NB4 (cell line): ENCODE measurements at regions not wholly inside any gene's neighbourhood (a gene's known extent, or its start where the extent isn't known, plus 50 kb on each side); places are given as distances from the start of the nearest gene placed in this dataset.

ENCODE experiments used
- MYC ChIP-seq: IDR thresholded peaks from 2 replicates; pipeline ENCODE4 v1.6.1; 2011; ENCODE audit warnings: low read depth, low read length
- POLR2A ChIP-seq: IDR thresholded peaks from 2 replicates; pipeline ENCODE4 v1.6.1; 2011; ENCODE audit warnings: mild to moderate bottlenecking; ENCODE audit not compliant: insufficient read length; ENCODE audit errors: extremely low read depth
- TF ChIP-seq, protein P1 (sequence below): IDR thresholded peaks from one replicate; pipeline ENCODE4 v1.5.1; 2012; ENCODE audit warnings: low read depth, low read length
- TF ChIP-seq, protein P2 (sequence below): IDR thresholded peaks from 2 replicates; pipeline ENCODE4 v1.6.1; 2011; ENCODE audit warnings: low read depth, low read length

DNA sequence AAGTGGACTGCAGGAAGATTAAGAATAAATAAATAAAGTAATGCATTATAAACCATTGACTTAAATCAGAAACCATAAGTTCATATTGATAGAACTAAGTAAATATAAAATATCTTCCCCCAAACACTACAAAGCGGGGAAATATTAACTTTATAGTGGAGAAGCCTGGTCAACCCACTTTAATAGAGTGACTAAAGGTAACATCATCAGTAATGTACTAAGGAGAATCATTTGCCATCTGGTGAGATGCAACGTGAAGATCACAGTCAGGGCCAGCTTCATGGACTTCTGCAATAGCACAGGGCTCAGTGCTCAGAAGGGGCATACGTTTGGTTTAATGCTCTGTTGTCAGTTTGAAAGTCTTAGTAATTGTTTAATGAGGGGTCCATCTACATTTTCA, 58.8 kb upstream of the CD83 start:
- TF ChIP-seq, protein P1, sequence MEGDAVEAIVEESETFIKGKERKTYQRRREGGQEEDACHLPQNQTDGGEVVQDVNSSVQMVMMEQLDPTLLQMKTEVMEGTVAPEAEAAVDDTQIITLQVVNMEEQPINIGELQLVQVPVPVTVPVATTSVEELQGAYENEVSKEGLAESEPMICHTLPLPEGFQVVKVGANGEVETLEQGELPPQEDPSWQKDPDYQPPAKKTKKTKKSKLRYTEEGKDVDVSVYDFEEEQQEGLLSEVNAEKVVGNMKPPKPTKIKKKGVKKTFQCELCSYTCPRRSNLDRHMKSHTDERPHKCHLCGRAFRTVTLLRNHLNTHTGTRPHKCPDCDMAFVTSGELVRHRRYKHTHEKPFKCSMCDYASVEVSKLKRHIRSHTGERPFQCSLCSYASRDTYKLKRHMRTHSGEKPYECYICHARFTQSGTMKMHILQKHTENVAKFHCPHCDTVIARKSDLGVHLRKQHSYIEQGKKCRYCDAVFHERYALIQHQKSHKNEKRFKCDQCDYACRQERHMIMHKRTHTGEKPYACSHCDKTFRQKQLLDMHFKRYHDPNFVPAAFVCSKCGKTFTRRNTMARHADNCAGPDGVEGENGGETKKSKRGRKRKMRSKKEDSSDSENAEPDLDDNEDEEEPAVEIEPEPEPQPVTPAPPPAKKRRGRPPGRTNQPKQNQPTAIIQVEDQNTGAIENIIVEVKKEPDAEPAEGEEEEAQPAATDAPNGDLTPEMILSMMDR: no peak
- TF ChIP-seq POLR2A (no peak), MYC (no peak)
- TF ChIP-seq, protein P2, sequence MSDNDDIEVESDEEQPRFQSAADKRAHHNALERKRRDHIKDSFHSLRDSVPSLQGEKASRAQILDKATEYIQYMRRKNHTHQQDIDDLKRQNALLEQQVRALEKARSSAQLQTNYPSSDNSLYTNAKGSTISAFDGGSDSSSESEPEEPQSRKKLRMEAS: no peak
